HG03045 (cell line): ENCODE measurements at regions not wholly inside any gene's neighbourhood (a gene's known extent, or its start where the extent isn't known, plus 50 kb on each side); places are given as distances from the start of the nearest gene placed in this dataset.

Experiments used
- ATAC-seq: cut with Tn5 transposase; IDR thresholded peaks from one replicate; pipeline ENCODE4 v1.9.1; 2021; ENCODE audit warnings: mild to moderate bottlenecking, moderate library complexity; ENCODE audit not compliant: unreplicated experiment

DNA sequence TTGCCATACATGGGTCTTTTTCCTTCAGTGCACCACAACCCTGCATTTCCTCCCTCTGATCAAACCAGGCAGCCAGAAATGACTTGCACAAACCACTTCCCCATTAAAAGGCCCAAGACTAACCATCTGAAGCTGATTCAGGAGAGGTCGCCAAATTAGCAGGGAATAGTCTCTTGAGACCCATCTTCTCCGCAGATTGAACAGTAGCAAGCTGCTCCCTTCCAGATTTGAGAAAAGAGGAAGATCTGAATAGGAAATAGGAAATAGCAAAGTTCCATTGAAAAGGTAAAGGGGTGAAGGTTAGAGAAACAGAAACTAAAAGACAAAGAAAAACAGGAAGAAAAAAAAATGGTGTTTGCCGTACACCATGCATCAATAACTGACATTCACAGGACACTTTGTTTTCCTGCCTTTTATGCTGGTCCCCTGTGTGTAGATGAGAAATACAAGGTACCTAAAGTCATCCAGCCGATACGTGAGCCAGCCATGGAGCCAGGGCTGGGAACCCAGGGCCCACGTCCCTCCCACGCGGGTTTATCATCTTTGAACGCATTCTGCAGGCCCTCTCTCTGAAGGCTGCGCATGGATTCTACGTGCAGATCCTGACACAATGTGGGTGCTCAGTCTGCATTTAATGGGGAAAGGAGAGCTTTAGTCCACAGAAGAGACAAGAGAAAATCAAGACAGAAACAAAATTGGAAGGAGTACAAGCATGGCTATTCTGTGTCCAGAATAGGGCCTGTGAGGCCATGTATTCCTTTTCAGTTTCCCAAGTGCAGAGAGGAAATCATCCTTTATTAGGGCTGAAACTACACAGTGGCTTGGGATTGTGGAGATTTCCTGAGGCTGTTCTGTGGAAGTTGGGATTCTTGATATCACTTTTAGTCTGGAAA is 268.4 kb upstream of the NPVF start:
- peak; percentile 53 for ATAC-seq

DNA sequence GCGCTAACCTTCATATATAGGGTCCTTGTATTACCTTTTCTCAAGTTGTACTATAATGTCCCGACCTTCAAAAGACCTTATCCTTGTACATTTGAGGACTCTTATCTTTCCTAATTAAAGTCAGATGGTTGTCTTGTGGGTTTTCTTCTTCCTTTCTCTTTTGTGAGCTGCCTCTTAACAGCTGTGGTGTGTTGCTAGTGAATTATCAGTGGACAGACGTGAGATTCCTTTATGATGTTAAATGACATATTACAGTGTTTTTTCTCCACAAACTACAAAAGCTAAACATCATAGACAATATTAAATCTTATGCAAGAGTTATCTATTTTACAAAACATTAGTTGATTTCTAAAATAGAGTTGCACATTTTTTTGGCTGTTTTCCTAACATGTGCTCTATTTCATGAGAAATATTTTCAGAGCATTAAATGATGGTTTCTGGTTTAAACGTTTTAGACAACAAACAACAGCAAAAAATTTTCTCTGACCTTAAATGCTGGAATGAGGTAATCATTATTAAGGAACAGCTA is 272.2 kb upstream of the NPVF start:
- no peak for ATAC-seq

DNA sequence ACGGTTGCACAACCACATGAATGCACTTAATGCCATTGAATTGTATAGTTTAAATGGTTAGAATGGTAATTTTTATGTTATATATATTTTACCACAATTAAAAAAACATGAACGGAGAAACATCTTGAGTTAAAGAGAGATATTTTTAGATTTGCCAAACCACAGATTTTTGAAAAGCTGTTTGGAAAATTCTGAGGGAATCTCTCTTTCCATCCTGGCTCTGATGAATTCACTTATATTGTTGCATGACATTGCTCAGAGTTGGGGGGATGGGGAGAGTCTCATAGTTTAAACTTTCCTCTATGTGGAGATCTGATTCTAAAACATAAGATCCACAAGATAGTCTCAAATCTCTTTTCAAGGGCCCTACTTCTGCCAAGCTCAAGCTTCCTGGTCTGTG is 275.0 kb upstream of the NPVF start:
- no peak for ATAC-seq

DNA sequence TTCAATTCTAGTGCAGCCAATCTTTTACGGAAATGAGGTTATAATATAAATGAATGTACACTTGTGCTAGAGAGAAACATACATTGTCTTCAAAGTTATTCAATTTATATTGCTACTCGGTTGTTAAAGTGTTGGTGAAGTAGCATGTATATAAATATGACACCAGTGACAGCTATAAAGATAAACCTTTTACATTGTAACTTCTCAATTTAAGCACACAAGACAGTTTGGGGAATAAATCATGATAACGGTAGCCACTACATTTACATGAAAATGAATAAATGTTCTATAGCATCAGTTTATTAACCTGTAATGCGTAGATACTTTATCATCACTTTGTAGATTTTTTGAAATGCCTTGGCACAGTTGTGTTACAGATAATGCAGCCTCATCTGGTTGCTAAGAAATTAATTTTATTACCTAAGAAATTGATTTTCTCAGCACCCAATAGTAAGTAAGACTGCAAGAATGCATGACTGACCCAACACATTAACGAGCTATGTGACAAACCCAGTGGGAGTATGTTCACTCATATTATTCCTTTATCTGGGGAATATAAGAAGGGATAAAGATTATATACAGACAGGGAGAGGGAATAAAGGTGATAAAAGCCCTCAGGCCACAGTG is 283.9 kb upstream of the NPVF start:
- ATAC-seq, result no peak

DNA sequence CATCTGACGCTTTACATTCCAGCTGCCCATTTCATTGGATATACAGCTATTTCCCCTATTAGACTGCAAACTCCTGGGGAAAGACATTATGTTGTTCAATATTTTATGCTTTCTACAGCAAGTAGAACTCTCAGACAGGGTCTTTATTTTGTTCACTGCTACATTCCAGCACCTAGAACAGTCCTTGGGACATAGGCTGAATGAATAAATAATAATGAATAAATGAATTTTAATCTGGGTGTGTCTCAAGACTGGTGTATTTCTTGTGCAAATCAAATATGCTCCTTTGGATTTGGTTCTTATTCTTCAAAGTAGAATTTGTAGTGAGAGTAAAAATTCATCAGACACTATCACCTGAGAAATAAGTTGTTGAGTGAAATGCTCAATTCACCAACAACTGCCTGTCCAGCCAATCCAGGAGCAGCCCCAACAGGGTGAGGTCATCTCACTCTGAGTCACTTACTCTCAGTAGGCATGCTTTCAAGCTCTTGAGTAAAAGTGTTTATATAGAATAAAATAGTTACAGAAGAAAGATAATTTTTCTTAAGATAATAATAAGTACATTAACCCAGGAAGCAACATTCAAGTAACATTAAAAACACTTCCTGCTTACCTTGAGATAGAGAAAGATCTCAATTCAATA is 287.5 kb upstream of the NPVF start:
- ATAC-seq, result no peak

DNA sequence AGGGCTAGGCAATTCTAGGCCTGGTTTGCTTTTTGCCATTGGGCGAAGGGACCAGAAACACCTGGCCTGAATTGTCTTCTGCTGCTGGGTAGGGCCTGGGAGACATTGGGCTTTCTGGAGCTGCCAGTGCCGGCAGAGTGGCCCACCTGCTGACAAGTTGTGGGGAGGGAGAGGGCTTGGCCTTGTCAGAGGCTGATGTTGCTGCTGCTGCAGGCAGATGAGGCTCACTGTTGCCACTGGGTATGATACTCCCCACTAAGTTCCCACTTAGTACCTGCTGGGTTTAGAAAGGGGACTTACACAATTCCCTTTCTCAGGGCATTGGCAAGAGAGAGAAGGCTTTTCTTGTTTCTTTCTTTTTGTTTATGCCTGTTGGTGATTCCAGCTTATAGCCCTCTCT is 289.6 kb upstream of the NPVF start:
- ATAC-seq, result no peak

DNA sequence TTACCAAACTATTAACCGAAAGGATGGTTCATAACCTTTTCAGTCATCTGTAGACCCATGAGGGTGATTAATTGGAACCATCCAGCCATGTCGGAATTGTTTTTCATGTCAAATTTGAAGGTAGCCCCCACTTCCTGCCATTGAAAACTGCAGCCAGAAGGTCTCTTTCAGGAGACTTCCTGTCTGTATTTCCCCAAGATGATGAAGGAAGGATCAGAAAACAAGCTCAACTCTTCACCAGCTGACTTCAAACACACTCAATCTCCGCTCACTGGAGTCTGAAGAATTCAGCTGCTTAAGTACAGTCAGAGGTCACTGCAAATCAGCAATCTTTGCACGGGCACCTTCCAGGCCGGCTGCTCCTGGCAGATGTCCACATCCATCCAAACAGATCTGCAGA is 291.7 kb upstream of the NPVF start:
- no peak for ATAC-seq

DNA sequence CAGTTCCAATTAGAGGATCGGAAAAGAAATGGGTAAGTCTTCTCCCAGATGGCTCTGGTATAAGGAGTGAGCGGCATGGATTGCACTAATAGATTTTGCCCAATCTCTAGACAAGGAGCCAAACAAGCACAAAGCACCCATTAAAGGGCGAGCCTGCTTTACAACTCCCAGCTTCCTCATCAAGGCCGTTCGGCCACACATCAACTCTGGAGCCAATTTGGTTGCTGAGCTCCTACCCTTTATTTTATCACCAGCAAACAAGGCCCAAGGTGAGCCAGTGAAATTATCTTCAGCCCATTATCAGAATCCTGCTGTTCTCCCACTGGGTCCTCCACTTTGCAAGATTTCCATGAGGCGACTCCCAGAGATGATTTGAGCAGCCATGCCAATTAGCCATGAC is 292.2 kb upstream of the NPVF start:
- no peak for ATAC-seq

DNA sequence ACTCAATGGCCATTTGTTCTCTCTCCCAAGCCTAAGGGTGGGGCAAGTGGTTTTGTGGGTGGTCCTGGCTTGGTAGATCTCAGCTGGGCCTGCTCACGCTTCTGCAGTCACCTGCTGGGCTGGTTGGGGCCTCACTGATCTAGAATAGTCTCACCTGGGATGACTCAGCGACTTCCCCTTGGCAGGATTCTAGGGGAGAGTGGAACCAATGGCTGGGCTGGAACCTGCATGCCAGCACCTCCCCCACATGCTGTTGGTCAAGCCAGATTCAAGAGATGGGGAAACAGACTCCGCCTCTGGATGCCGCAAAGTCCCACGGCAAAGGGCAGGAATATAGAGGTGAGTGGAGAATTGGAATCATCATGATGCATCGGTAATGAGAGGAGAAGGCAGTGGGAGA is 292.9 kb upstream of the NPVF start:
- ATAC-seq, result no peak

DNA sequence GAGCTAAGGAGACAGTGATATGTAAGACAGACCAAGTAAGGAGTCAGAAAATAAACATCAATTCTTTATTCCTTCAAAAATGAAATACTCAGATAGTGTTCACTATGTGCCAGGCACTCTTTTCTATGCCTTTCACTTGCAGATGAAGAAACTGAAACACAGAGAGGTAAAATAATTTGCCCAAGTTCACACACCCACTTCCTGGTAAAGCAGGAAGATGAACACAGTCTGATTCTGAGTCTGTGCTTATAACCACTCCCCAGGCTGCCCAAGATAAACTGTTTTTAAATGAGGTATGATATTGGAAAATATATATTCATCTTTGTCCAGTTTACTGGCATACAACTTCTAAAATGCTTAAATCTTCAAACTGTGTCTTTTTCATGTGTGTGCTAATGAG is 294.4 kb upstream of the NPVF start:
- no peak for ATAC-seq

DNA sequence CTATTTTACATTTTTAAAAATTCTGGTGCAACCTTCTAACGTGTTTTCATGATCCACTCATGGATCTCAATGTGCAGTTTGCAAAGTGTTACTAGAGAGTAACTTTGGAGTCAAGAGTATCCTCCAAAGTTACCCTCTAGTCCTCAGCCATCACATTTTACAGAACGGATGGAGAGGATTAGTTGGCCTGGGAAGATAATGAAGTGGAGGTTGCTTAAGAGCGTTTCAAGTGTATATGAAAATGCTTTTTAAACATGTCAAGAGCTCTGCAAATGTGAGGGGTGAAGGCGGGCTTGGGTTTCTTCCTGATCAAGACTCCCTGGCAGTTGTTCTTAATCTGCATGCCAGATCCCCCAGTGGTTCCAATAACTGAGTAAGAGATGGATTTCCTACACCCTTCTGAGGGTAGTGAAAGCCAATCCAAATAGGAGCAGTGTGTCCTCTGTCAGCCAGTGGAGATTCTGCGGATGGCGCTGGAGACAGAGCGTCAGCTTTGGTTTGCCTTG is 299.4 kb upstream of the NPVF start:
- ATAC-seq, result no peak

DNA sequence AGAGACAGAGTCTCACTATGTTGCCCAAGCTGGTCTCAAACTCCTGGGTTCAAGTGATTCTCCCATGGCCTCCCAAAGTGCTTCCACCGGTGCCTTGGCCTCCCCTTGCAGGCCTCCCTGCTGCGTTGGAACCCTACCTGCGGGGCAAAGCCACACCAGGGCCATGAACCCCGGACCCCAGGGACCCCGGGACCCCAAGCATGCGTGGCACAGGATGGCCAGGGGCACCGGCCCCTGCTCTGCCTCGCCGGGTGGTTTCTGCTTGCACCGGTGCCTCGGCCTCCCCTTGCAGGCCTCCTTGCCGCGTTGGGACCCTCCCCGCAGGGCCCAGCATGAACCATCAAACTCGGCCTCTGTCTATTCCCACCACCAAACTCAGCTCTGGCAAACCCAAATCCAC is 301.0 kb upstream of the NPVF start:
- no peak for ATAC-seq

DNA sequence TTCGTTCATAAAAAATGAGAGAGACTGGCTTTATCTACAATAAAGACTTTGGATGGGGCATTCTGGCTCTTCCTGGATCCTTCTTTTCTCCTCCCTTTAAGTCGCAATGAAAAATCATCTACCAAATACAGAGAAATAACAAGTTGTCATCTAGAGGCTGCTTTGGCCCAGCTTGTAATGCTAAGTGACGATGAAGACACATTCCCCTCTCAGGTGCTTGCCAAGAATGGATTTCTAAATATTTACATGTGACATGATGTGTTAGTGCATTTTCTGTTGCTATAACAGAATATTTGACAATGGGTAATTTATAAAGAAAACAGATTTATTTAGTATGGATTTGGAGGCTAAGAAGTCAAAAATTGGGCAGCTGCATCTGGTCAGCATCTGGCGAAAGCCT is 308.6 kb upstream of the NPVF start:
- ATAC-seq, result no peak

DNA sequence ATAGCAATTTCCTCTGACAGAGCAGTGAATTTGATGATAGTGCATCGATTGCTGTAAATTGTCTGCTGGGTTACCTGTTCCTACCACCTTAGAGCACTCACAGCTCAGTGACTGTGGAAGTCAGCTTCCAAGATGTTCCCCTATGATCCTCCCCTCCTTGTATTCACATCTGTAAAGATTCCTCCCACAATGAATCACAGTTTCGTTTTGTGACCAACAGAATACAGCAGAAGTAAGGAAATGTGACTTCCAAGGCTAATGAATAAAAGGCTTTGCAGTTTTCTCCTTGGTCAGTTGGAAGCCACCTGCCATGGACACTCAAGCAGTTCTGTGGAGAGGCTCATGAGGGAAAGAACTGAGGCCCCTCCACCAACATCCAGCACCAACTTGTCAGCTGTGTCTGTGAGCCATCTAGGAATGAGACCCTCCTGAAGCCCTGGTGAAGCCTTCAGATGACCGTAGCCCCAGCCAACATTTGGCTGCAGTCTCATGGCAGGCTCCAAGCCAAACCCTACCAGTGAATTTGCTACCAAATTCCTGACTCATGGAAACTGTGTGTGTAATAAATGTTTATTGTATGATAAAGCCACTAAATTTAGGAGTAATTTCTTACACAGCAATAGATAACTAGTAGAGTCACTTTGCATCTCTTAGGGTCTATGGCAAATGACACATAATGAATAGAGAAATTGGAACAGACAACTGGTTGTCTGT is 309.5 kb upstream of the NPVF start:
- no peak for ATAC-seq

DNA sequence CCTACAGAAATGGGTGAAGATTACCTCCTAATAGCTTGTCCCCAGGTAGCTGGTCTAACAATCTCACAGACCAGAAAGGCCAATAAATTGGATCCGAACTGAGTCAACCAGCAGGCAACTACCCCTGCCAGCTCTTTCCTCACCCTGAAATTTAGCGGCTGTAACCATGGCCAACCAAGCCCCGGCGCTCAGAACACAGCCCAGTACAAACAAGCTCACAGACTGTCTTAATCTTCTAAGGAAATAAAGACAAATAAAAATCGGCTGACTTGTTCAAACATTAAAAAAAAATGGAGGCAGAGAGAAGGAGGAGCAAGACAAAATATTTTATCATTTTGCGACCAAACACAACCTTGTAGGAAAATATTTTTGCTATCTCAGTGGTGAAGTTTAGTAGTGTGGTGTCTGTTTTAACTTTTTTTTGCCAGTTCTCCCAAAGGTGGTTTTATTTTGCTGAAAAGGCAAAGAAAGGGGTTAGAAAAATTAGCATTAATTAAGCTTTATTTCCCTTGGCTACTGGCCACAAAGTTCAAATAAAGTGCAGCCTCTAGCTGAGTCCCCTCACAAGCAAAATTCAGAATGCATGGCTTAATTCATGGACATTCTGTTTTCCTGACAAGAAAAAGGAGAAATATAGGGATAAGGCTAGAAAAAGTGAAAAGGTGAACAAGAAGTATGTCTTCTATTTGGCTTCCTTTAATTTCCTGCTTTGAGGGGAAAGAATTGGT is 313.0 kb upstream of the NPVF start:
- no peak for ATAC-seq

DNA sequence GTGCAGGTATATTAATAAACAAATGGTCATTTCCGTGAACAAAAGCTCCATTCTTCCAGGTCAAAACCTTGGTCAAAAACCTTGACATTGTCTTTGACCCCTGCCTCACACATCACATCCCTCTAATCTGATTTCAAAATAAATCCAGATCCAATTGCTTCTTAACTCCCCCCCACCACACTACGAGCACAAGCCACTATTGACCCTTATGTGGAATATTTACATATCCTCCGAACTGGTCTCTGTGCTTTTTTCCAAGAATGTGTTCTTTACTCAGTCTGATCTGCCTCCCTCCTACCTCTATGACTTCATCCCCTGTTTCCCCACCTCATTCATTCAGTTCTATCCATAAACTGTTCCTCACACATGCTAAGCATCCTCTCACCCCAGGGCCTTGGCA is 313.6 kb upstream of the NPVF start:
- no peak for ATAC-seq

DNA sequence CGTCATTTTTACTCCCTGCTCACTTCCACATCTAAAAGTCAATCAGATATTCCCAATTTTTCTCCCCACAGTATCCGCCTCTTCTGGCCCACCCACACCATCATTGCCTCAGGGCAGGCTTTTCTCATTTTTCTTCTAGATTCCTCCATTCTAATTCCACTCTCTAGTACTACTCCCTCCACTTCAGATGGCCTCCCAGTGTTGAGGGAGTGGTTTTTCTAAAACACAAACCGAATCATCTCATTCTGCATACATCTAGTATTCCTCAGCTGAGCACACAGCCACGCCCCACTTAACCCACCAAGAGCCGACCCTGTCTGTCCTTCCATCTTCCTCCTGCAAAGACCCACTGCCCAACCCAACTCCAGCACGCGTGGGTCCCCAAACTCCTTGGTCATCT is 314.9 kb upstream of the NPVF start:
- no peak for ATAC-seq

DNA sequence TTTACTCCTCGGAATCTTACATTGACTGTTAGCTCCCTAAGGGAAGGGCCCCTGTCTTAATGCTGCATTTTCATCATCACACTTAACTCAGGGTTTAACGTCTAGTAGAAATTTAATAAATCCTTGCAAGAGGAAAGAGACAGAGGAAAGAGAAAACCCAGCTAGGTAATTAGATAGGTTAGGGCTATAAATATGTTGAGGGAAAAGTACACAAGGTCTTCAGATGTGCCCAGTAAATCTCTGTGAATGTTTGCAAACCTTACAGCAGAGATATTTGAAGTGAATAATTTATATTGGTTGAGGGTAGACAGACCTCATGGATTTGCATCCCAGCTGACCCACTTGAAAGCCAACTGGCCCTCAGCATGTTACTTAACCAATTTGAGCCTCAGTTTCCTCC is 315.5 kb upstream of the NPVF start:
- no peak for ATAC-seq

DNA sequence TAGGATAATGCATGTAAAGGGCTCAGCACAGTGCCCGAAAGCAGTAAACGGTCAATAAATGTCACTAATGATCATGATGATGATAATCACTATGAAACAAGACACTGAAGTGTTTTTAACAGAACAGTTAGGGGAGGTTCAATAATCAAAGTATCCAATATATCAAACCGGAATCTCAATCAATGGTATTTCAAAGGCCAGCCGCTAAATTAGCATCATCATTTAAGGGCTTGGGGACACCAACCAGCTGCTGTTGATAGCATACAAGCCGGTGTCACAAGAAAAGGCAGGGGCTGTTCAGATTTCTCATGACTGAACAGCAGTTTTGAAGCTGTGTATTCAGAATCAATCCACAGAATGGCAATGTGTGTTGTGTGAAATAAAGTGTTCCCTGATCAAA is 316.0 kb upstream of the NPVF start:
- ATAC-seq, result no peak
